HG03457 (cell line): ENCODE measurements at regions not wholly inside any gene's neighbourhood (a gene's known extent, or its start where the extent isn't known, plus 50 kb on each side); places are given as distances from the start of the nearest gene placed in this dataset.

Source experiments
- ATAC-seq: cut with Tn5 transposase; IDR thresholded peaks from one replicate; pipeline ENCODE4 v1.9.1; 2021; ENCODE audit warnings: moderate number of reproducible peaks; ENCODE audit not compliant: unreplicated experiment

- no peak for ATAC-seq
These were observed 203.7 kb upstream of the ESRRG start for GRCh38 chr1:216926720-216927510.

- no peak for ATAC-seq
These were observed 202.9 kb upstream of the ESRRG start for GRCh38 chr1:216925962-216926625.

DNA sequence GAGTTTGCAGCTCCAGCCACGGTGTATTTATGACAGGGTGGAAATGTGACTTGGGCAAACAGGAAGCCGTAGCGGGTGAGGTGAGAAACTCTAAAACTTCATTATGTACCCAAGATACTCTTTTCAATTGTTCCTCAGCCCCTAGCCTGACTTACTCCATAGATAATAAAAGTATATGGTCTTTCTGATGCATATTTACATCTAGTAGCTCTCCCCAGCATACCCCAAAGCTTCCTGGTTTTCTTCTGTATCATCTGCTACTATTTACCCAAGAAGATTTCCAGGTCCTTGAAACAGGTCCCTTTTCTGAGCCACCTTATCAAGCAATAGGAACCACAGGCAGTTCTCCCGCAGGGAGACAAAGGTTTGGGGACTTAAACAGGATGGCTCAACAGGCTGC is 201.5 kb upstream of the ESRRG start:
- no peak for ATAC-seq

DNA sequence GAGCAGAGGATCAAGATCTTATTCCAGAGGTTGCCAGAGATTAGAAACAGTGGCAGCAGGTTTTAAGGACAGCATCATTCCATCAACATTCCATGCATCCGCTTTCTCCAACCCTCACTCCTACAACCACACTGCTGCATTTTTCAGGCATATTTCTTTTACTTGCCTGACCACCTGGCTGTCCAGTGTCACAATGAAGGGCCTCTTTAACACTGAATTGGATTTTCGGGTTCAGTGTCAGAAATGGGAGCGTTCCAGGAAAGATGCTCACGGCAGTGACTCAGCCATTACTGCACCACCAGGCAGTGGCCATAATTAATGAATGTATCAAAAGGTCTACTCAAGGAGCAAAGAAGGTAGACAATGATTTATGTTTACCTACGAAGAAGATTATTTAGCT is 200.4 kb upstream of the ESRRG start:
- ATAC-seq, result no peak

- ATAC-seq, result no peak
These were observed 199.2 kb upstream of the ESRRG start for GRCh38 chr1:216922406-216922805.

GRCh38 chr1:216921866-216922265 is 198.6 kb upstream of the ESRRG start:
- ATAC-seq, result no peak

DNA sequence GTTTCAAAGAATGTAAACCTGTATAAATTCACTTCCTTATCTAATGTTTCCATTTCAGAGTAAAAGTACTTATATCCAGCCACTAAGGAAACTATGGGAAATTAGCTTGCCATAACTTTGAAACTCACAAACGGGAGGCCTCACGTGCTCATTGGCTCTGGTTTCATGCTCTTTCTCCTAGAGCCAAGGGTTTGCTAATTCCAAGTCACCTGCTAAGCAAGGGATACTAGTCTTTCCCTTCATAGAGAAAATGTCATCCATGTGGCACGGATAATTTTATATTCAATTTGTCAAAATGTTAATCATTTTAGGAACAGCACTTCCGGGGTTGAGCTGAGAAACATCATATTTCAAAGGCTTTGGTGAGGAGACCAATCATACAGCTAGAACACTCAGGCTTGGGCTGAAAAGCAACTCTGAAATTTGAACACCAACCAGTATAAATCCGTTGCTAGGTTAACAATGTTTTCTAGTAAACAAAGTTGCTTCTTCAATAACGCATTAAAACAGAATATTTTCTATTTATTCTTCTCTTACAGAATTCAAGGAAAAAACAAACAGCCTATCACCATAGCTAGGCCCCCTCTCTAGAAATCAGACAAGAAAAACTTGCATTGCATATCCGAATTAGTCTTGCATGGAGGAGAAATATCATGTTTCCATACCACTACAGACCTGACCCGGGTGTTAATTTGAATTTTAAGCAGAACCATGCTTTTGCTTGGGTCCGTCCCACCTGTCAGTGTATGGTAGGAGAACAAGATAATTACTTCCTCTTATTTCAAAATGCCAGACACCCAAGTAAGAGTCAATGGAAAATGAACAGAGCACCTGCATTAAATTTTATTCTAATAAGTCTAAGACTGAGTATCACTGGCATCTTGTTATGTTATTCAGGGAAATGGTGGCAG is 196.1 kb upstream of the ESRRG start:
- ATAC-seq, result no peak

- ATAC-seq, result no peak
These were observed 193.7 kb upstream of the ESRRG start for GRCh38 chr1:216916890-216917438.

DNA sequence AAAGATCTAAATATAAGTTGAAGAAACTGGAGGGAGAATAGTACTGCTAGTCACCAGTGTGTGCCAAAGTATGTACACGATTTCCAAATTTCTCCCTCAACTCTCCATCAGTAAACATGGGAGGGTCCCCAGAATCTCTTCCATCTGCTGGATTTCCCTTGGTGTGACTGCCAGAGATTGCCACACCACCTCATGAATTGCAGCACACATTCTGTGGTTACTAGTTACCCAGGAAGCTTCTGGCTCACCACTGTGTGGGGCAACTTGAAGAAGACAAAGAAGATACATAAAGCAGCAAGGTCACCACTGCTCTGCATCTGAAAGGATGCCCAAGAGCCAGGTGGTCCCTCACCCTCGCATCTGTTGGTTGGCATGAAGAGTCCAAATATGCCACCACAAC is 191.7 kb upstream of the ESRRG start:
- no peak for ATAC-seq

DNA sequence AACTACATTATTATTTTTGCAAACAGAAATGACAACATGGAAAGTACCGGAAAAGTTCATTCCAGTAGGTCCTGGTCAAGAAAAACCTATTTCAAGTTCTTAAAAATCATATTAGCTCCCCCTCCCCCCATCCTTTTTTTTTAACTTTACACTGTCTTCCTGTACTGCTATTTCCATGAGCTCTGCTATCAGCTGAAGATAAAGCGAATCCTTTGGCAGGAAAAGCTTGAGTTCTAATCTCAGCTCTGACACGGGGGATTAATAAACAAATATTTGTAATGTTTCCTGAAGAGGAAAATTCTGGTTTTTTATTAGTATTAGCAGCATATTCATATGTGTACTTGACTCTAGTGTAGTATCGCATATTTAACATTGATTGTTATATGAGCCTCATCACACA is 190.7 kb upstream of the ESRRG start:
- ATAC-seq, result no peak

DNA sequence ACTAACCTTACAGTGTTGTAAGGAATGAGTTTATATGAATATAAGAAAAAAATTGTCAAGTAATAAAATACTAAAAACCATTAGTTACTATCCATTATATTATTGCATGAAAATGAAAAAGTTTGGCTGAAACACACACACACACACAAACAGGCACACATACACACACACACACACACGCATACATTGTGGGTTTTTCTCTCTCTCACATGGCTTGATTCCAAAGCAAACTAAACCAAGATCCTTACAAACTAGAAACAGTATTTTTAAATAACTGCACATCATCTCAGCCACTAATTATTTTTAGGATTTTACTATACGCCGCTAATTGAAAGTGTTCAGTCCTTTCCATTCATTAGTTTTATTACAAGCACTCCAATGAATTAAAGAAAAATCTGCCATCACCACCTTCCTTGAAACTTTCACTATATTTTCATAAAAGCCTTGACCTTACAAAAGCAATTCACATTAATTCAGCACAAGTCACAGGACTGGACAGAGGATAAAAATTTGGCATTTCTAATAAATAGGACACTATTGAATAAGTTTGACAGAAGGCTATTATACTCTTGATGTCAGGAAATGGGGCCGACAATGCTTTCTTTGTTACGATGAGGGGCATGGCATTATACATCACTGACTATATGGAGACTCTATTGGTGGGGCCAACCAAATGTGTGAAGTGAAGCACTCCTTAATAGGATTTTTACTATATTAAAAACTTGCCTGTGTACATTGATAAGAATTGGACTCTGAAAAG is 187.0 kb upstream of the ESRRG start:
- no peak for ATAC-seq

- ATAC-seq, result no peak
These were observed 184.9 kb upstream of the ESRRG start for GRCh38 chr1:216908126-216908525.

GRCh38 chr1:216907100-216907499 is 183.9 kb upstream of the ESRRG start:
- ATAC-seq, result no peak

DNA sequence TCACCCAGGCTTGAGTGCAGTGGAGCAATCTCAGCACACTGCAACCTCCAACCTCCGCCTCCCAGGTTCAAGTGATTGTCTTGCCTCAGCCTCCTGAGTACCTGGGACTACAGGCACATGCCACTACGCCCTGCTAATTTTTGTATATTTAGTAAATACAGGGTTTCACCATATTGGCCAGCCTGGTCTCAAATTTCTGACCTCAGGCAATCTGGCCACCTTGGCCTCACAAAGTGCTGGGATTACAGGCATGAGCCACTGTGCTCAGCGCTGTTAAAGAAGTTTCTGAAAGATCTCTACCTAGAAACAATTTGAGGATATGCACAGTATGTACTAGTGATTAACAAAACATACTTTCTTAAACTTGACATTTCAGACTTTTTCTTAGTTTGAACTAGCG is 182.6 kb upstream of the ESRRG start:
- no peak for ATAC-seq

DNA sequence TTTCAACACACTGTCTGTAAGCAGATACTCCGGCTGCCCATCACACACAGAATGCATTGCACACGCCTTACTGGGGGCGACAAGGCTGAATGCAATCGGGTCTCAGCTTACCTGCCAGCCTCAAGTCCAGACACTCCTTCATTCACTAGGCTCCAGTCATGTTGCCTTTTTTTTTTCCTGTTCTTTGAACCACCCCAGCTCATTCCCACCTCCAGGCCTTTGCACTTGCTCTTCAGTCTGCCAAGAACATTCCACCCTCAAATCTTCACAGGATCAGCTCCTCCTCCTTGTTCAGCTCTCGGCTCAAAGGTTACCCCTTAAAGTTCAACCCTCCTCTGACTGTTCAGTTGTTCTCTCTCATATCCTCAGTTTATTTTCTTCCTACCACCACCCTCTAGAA is 181.9 kb upstream of the ESRRG start:
- ATAC-seq, result no peak

- ATAC-seq, result no peak
These were observed 181.2 kb upstream of the ESRRG start for GRCh38 chr1:216904471-216904870.

DNA sequence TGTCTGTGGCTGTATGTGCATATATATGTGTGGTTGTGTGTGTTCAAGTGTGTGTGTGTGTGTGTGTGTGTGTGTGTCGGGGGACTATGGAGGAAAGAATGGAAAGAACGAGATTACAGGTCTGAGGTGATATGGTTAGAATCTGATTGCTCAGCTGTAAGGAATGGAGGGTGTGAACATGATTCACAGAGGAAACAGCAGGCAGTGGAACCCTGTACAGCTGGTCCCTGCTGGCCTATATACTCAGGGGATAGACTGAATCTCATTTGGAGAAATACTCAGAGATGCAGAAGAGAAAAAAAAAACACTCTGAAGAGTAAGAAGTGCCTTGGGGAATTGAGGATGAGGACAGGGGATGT is 180.1 kb upstream of the ESRRG start:
- no peak for ATAC-seq

- no peak for ATAC-seq
These were observed 179.6 kb upstream of the ESRRG start for GRCh38 chr1:216902669-216903381.

DNA sequence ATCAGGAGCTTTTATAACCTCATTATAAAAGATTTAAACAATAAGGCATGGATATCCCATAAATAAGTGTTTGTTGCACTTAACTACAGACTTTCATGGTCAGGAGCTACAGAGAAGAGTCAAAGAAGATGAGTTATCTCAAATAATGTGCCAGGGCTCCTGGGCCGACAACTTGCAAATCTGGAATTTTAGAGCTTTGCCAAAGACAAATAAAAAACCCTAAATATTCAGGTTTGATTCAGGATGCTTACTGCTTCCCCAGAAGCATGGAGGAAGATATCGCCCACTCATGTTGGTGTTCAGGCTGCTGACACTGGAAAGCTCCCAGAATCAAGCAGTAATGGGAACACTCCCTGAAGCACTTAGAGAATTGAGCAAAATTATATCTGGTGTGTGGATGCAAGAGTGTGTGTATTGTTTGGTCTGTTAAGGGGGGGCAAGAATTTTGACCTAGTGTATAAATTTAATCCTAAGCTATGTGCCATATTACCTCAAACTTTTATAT is 176.9 kb upstream of the ESRRG start:
- ATAC-seq, result no peak

DNA sequence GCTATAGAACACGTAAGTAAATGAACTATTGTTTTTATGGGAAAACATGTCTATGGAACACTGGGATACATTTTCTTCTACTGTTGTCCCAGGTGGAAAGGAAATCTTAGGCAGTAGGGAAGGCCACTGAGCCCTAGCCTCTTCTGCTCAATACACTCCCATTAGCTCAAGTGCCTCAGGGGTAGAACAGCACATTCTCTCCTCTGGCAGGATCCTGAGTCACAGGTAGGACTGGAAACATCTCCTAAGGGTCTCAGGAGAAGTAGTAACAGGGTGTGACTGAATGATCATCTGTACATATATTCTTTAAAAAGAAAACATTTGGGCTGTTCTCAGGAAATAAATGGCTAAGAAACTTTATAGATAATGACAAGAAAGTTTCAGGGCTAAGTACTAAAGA is 175.6 kb upstream of the ESRRG start:
- ATAC-seq, result no peak
